ENCODE measurements at regions not wholly inside any gene's neighbourhood (a gene's known extent, or its start where the extent isn't known, plus 50 kb on each side); places are given as distances from the start of the nearest gene placed in this dataset.

DNA sequence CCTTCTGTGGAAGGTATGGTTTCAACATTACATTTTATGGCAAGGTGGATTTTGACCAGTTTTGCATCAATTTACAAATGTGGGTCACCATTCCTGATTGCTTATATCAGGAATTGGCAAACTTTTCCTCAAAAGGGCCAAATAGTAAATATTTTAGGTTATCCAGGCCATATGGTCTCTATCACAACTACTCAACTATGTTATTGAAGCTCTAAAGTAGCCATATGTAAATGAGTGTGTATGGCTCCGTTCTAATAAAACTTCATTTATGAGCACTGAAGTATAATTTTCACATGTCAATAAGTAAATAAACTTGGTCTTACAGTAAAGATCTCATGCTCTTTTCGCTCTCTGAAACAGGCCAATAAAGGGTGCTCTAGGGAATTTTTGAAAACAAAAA, 362.7 kb upstream of the SASH1 start (continued):
- TF ChIP-seq ZNF274 (IDR thresholded peaks at IDR 0.05; ENCODE audit: low read depth, low read length) (no peak), ZFX (IDR thresholded peaks at IDR 0.05) (no peak), CBX3 (IDR thresholded peaks at IDR 0.05; ENCODE audit: low read depth) (no peak), POLR2A (IDR thresholded peaks at IDR 0.05; ENCODE audit: borderline replicate concordance, extremely low read depth, insufficient read depth, insufficient read length) (no peak), SIN3A (IDR thresholded peaks at IDR 0.05; ENCODE audit: low read depth) (no peak)
- TF ChIP-seq, protein P1, sequence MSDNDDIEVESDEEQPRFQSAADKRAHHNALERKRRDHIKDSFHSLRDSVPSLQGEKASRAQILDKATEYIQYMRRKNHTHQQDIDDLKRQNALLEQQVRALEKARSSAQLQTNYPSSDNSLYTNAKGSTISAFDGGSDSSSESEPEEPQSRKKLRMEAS (IDR thresholded peaks at IDR 0.05): no peak

DNA sequence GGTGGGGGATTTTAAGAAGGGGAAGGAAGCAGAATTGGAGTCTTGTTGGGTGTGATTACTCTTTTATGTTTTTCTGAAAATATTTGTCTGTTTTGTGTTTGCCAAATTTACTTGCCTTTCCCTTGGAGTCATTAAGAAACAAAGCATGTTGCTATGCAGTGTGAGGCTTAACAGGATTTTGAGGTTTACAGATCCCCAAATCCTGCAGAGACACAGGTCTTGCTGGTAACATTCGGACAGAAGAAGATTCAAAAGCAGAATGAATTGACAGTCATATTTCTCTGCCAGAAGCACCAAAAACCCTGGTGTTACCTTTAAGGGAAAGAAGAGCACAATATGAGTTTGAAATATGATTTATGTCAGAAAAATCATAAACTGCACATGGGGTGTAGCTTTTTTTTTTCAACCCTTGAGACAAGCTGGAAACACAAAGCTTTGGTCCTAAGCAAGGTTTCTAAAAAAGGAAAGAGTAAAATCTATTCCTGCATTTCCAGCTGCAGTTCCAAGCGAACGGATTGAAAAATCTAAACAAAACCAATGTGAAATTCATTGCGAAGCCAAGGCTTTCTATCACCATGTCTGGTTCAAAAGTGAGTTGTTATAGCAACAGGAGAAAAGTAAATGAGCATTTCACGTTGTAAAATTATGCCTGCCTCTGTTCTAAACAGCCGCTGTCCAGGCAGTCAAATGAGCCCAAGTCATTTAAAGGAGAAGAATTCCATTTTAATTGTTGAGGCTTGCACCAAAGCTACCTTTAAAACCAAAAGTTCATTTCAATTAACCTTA, 358.9 kb upstream of the SASH1 start:
- H4K20me1 ChIP-seq (ENCODE audit: insufficient read depth): no peaks in the 10 kb centered on the region
- no peaks in the 10 kb centered on the region for H3K79me2 ChIP-seq (ENCODE audit: insufficient read depth, low read length)
- H3K27ac ChIP-seq (ENCODE audit: low read depth, low read length): no peak overlapping the region
- intact Hi-C loops (cut with micrococcal nuclease): no loop called here
- H2AFZ ChIP-seq (ENCODE audit: low read depth, low read length, poor library complexity, severe bottlenecking): no peak overlapping the region
- H3K4me3 ChIP-seq (replicated peaks in 1 of 2; ENCODE audit: low read depth in 1 of 2, low read length in 2 of 2): no peak overlapping the region
- no peak for ATAC-seq
- no peaks in the 10 kb centered on the region for H3K27me3 ChIP-seq (ENCODE audit: insufficient read depth, low read length)
- no peak for DNase-seq (ENCODE audit: low read depth, low spot score)
- no peaks in the 10 kb centered on the region for H3K9me2 ChIP-seq (ENCODE audit: insufficient read depth)
- CTCF ChIA-PET: no interaction called here
- POLR2A ChIA-PET: no interaction called here
- H3K36me3 ChIP-seq (ENCODE audit: control insufficient read depth in 1 of 2, insufficient read depth in 2 of 2, low read length in 2 of 2): no peaks in the 10 kb centered on the region
- no peak overlapping the region for H3K4me2 ChIP-seq (ENCODE audit: low read length)
- no TSS peak for BruUV-seq (replicated peaks)
- H3K4me1 ChIP-seq (ENCODE audit: control insufficient read depth in 1 of 2, insufficient read depth in 2 of 2, low read length in 2 of 2): no peaks in the 10 kb centered on the region
- no peaks in the 10 kb centered on the region for H3K9me3 ChIP-seq (ENCODE audit: control insufficient read depth in 1 of 2, insufficient read depth in 1 of 2, low read depth in 1 of 2, low read length in 2 of 2)
- RAD21 ChIA-PET (ENCODE audit: low non-redundant PET in 1 of 2, low total read pairs in 2 of 2, uncharacterized antibody in 2 of 2, unreplicated experiment in 2 of 2): no interaction called here
- H3K9ac ChIP-seq (ENCODE audit: low read length): no peak overlapping the region
- TF ChIP-seq, protein P2, sequence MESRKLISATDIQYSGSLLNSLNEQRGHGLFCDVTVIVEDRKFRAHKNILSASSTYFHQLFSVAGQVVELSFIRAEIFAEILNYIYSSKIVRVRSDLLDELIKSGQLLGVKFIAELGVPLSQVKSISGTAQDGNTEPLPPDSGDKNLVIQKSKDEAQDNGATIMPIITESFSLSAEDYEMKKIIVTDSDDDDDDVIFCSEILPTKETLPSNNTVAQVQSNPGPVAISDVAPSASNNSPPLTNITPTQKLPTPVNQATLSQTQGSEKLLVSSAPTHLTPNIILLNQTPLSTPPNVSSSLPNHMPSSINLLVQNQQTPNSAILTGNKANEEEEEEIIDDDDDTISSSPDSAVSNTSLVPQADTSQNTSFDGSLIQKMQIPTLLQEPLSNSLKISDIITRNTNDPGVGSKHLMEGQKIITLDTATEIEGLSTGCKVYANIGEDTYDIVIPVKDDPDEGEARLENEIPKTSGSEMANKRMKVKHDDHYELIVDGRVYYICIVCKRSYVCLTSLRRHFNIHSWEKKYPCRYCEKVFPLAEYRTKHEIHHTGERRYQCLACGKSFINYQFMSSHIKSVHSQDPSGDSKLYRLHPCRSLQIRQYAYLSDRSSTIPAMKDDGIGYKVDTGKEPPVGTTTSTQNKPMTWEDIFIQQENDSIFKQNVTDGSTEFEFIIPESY (IDR thresholded peaks at IDR 0.05; ENCODE audit: extremely low read depth, insufficient replicate concordance, low read length): no peak
- no peak for TF ChIP-seq ZFX (IDR thresholded peaks at IDR 0.05)
- TF ChIP-seq SIN3A (IDR thresholded peaks at IDR 0.05; ENCODE audit: low read depth): no peak
- no peak for TF ChIP-seq ZNF274 (IDR thresholded peaks at IDR 0.05; ENCODE audit: low read depth, low read length)
- no peak for TF ChIP-seq YY1 (IDR thresholded peaks at IDR 0.05; ENCODE audit: extremely low read depth, insufficient replicate concordance, low read depth, low read length)
- TF ChIP-seq CEBPB (IDR thresholded peaks at IDR 0.05; ENCODE audit: low read depth): no peak
- no peak for TF ChIP-seq EZH2 (IDR thresholded peaks at IDR 0.05)
- no peak for TF ChIP-seq EGR1 (IDR thresholded peaks at IDR 0.05; ENCODE audit: low read depth)
- no peak for TF ChIP-seq JUND (IDR thresholded peaks at IDR 0.05)
- no peak for TF ChIP-seq ELF1 (IDR thresholded peaks at IDR 0.05; ENCODE audit: borderline replicate concordance, low read depth)
- no peak for TF ChIP-seq RAD21 (IDR thresholded peaks at IDR 0.05; ENCODE audit: low read depth)
- no peak for TF ChIP-seq FOSL1 (IDR thresholded peaks at IDR 0.05; ENCODE audit: low read depth)
- TF ChIP-seq, protein P3, sequence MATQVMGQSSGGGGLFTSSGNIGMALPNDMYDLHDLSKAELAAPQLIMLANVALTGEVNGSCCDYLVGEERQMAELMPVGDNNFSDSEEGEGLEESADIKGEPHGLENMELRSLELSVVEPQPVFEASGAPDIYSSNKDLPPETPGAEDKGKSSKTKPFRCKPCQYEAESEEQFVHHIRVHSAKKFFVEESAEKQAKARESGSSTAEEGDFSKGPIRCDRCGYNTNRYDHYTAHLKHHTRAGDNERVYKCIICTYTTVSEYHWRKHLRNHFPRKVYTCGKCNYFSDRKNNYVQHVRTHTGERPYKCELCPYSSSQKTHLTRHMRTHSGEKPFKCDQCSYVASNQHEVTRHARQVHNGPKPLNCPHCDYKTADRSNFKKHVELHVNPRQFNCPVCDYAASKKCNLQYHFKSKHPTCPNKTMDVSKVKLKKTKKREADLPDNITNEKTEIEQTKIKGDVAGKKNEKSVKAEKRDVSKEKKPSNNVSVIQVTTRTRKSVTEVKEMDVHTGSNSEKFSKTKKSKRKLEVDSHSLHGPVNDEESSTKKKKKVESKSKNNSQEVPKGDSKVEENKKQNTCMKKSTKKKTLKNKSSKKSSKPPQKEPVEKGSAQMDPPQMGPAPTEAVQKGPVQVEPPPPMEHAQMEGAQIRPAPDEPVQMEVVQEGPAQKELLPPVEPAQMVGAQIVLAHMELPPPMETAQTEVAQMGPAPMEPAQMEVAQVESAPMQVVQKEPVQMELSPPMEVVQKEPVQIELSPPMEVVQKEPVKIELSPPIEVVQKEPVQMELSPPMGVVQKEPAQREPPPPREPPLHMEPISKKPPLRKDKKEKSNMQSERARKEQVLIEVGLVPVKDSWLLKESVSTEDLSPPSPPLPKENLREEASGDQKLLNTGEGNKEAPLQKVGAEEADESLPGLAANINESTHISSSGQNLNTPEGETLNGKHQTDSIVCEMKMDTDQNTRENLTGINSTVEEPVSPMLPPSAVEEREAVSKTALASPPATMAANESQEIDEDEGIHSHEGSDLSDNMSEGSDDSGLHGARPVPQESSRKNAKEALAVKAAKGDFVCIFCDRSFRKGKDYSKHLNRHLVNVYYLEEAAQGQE (IDR thresholded peaks at IDR 0.05; ENCODE audit: low read depth): no peak
- TF ChIP-seq, protein P4, sequence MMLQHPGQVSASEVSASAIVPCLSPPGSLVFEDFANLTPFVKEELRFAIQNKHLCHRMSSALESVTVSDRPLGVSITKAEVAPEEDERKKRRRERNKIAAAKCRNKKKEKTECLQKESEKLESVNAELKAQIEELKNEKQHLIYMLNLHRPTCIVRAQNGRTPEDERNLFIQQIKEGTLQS (IDR thresholded peaks at IDR 0.05): no peak
- TF ChIP-seq, protein P5, sequence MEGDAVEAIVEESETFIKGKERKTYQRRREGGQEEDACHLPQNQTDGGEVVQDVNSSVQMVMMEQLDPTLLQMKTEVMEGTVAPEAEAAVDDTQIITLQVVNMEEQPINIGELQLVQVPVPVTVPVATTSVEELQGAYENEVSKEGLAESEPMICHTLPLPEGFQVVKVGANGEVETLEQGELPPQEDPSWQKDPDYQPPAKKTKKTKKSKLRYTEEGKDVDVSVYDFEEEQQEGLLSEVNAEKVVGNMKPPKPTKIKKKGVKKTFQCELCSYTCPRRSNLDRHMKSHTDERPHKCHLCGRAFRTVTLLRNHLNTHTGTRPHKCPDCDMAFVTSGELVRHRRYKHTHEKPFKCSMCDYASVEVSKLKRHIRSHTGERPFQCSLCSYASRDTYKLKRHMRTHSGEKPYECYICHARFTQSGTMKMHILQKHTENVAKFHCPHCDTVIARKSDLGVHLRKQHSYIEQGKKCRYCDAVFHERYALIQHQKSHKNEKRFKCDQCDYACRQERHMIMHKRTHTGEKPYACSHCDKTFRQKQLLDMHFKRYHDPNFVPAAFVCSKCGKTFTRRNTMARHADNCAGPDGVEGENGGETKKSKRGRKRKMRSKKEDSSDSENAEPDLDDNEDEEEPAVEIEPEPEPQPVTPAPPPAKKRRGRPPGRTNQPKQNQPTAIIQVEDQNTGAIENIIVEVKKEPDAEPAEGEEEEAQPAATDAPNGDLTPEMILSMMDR (IDR thresholded peaks at IDR 0.05 in 2 of 3, conservative IDR thresholded peaks at IDR 0.05 in 1 of 3; ENCODE audit: borderline replicate concordance in 1 of 3, insufficient read depth in 1 of 3, low read depth in 2 of 3, low read length in 2 of 3): no peak
